ENCODE measurements at regions not wholly inside any gene's neighbourhood (a gene's known extent, or its start where the extent isn't known, plus 50 kb on each side); places are given as distances from the start of the nearest gene placed in this dataset.

DNA sequence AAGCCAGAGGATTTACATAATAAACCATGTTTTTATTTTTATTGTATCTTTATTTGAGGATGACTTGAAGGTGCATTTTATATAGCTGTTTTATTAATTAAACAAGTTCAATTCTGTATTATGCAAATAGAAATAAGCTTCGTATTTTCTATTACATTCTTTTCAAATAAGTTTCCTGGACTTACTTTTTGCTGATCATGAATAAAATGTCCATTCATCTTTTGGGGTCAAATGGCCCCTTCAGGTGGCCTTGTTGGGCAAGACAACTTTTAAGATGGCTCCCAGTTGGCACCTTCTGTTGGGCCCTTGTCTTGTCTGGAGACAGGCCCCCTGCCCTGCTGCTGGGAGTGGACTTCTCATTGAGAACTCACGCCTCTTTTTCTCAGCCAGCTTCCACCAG lies 654.6 kb upstream of the NOX3 start:
- no peak for TF ChIP-seq POLR2A (IDR thresholded peaks at IDR 0.05)
- TF ChIP-seq, protein P1, sequence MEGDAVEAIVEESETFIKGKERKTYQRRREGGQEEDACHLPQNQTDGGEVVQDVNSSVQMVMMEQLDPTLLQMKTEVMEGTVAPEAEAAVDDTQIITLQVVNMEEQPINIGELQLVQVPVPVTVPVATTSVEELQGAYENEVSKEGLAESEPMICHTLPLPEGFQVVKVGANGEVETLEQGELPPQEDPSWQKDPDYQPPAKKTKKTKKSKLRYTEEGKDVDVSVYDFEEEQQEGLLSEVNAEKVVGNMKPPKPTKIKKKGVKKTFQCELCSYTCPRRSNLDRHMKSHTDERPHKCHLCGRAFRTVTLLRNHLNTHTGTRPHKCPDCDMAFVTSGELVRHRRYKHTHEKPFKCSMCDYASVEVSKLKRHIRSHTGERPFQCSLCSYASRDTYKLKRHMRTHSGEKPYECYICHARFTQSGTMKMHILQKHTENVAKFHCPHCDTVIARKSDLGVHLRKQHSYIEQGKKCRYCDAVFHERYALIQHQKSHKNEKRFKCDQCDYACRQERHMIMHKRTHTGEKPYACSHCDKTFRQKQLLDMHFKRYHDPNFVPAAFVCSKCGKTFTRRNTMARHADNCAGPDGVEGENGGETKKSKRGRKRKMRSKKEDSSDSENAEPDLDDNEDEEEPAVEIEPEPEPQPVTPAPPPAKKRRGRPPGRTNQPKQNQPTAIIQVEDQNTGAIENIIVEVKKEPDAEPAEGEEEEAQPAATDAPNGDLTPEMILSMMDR (IDR thresholded peaks at IDR 0.05): no peak
